ENCODE measurements at regions not wholly inside any gene's neighbourhood (a gene's known extent, or its start where the extent isn't known, plus 50 kb on each side); places are given as distances from the start of the nearest gene placed in this dataset.

GRCh38 chr14:55927028-55927427, 191.2 kb upstream of the PELI2 start:
- H3K27ac ChIP-seq: no peak overlapping the region
- no peak for DNase-seq (ENCODE audit: low spot score in 2 of 2)
- H3K36me3 ChIP-seq: no peaks in the 10 kb centered on the region
- no peak overlapping the region for H3K4me3 ChIP-seq
- H3K4me1 ChIP-seq: no peaks in the 10 kb centered on the region
- WGBS: 63% methylated on average over 2 of the region's 2 CpGs
- no peaks in the 10 kb centered on the region for H3K27me3 ChIP-seq
- no peak for TF ChIP-seq POLR2AphosphoS5 (IDR thresholded peaks at IDR 0.05)
- no peak for TF ChIP-seq POLR2A (IDR thresholded peaks at IDR 0.05)
- no peak for TF ChIP-seq EP300 (IDR thresholded peaks at IDR 0.05)
- no peak for TF ChIP-seq CTCF (IDR thresholded peaks at IDR 0.05)
- H3K9me3 ChIP-seq: no peaks in the 10 kb centered on the region

- no peak overlapping the region for H3K27ac ChIP-seq
- no peak for DNase-seq (ENCODE audit: low spot score in 2 of 2)
- WGBS: 52% methylated on average over 2 of the region's 2 CpGs
Observed at GRCh38 chr14:55928276-55928675, 189.9 kb upstream of the PELI2 start.

DNA sequence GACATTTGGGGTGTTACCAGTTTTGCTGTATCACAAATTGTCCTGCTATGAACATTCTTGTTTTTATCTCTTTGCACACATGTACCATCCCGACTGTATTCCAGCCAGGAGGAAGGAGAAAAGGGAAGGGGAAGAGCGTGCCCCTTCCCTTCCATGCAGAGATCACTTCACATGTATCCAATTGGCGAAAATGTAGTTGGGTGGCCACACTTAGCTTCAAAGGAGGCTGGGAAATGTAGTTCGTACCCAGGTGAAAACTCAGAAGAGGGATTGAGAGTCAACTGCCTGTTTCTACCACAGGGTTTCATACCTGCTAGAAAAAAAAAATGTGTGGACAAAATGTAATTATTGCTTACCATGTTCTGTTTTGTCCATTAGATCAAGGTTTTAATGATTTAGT, 189.1 kb upstream of the PELI2 start:
- Histone ChIP-seq H3K27ac (no peak overlapping the region), H3K9me3 (no peaks in the 10 kb centered on the region), H3K4me1 (no peaks in the 10 kb centered on the region), H3K27me3 (no peaks in the 10 kb centered on the region), H3K36me3 (no peaks in the 10 kb centered on the region), H3K4me3 (no peak overlapping the region)
- no peak for DNase-seq (ENCODE audit: low spot score in 2 of 2)
- 81% methylated on average over 4 of the region's 4 CpGs for WGBS
- TF ChIP-seq EP300 (IDR thresholded peaks at IDR 0.05) (no peak), POLR2A (IDR thresholded peaks at IDR 0.05) (no peak), POLR2AphosphoS5 (IDR thresholded peaks at IDR 0.05) (no peak), CTCF (IDR thresholded peaks at IDR 0.05) (no peak)

More at GRCh38 chr14:55928276-55928675, 189.9 kb upstream of the PELI2 start:
- Histone ChIP-seq H3K4me1 (no peaks in the 10 kb centered on the region), H3K36me3 (no peaks in the 10 kb centered on the region), H3K9me3 (no peaks in the 10 kb centered on the region), H3K27me3 (no peaks in the 10 kb centered on the region), H3K4me3 (no peak overlapping the region)
- TF ChIP-seq EP300 (IDR thresholded peaks at IDR 0.05) (no peak), POLR2A (IDR thresholded peaks at IDR 0.05) (no peak)

GRCh38 chr14:55930016-55930784, 188.0 kb upstream of the PELI2 start:
- Histone ChIP-seq H3K9me3 (no peaks in the 10 kb centered on the region), H3K4me3 (no peak overlapping the region), H3K36me3 (no peaks in the 10 kb centered on the region), H3K27ac (no peak overlapping the region), H3K4me1 (no peaks in the 10 kb centered on the region), H3K27me3 (no peaks in the 10 kb centered on the region)
- no peak for TF ChIP-seq EP300 (IDR thresholded peaks at IDR 0.05)
- no peak for TF ChIP-seq CTCF (IDR thresholded peaks at IDR 0.05)
- 95% methylated on average over 5 of the region's 5 CpGs for WGBS
- DNase-seq (ENCODE audit: low spot score in 2 of 2): no peak

GRCh38 chr14:55936691-55937090, 181.5 kb upstream of the PELI2 start:
- 66% methylated on average over 3 of the region's 3 CpGs for WGBS
- H3K4me3 ChIP-seq: no peak overlapping the region
- H3K4me1 ChIP-seq: peaks cover 11% of the 10 kb centered on the region
- H3K9me3 ChIP-seq: no peaks in the 10 kb centered on the region
- H3K27ac ChIP-seq: no peak overlapping the region
- DNase-seq (ENCODE audit: low spot score in 2 of 2): no peak
- no peaks in the 10 kb centered on the region for H3K36me3 ChIP-seq
- no peaks in the 10 kb centered on the region for H3K27me3 ChIP-seq
- no peak for TF ChIP-seq EP300 (IDR thresholded peaks at IDR 0.05)
- TF ChIP-seq POLR2A (IDR thresholded peaks at IDR 0.05): no peak
- TF ChIP-seq CTCF (IDR thresholded peaks at IDR 0.05): no peak
- no peak for TF ChIP-seq POLR2AphosphoS5 (IDR thresholded peaks at IDR 0.05)
